Stimulated activated CD4-positive, alpha-beta T cell treated with anti-CD3 and anti-CD28 coated beads, TNF-alpha, amount 100 ng/mL, for 48 hours (primary cell): ENCODE measurements at regions not wholly inside any gene's neighbourhood (a gene's known extent, or its start where the extent isn't known, plus 50 kb on each side); places are given as distances from the start of the nearest gene placed in this dataset.
"Not testable (repeated sequence)": the region's sequence is repeated elsewhere in the genome, so short reads cannot be mapped to it uniquely, and the experiment has no call there.

ENCODE experiments used
- DNase-seq, 3 donors: peaks; one replicate each; pipeline ENCODE4 v3.0.0-alpha.2; 2020; ENCODE audit warnings: low read depth in 3 of 3

DNA sequence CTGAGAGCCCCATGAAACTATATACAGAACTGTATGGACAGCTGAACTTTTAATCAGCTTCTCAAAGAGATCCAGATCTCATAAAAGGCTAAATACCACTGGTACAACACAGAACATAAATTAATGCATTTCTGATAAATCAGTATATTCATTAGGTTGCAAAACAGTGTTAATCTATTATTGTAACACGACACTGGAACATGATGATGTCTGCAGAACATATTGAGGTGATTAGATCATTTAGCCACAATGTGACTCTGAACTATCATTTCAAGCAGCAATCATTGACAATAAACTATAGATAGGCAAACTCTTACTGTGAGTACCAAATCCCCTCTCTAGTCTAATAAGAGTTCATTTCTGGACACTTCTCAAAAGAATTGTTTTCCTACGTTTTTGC lies 50.3 kb downstream of the GASK1B start:
- no peak for DNase-seq

DNA sequence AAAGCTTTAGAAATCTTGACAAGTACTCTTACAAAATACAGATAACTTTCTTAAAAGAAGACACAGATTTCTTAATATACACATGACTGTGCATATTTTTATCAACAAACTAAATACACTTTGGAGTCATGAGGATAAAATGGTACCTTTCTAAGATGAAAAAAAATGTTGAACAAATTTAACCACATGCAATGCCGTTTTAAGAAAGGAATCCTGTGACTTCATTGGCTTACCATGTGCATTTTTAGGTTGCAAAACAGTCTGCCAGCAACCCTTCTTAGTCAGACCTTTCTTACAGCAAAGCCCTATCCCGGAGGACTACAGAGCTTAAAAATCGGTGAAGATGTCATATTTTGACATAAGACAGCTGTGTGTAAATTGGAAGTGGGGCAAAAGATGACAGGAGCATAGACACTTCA lies 51.7 kb downstream of the GASK1B start:
- no peak for DNase-seq

DNA sequence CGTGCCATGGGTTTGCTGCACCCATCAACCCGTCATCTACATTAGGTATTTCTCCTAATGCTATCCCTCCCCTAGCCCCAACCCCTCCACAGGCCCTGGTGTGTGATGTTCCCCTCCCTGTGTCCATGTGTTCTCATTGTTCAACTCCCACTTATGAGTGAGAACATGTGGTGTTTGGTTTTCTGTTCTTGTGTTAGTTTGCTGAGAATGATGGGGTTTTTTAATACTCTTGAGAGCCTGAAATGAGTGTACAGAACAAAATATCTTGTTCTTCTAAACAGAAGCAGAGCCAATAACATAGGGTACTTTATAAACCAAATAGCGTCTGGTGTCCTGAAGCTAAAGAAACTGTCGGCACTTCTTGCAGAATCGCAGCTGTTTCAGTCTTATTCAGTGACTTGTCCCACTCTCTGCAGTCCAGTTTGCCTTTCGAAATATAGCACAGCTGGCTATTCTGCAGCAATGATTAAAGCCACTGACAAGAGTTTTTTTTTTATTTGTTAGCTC lies 52.1 kb downstream of the GASK1B start:
- DNase-seq: not testable (repeated sequence)

DNA sequence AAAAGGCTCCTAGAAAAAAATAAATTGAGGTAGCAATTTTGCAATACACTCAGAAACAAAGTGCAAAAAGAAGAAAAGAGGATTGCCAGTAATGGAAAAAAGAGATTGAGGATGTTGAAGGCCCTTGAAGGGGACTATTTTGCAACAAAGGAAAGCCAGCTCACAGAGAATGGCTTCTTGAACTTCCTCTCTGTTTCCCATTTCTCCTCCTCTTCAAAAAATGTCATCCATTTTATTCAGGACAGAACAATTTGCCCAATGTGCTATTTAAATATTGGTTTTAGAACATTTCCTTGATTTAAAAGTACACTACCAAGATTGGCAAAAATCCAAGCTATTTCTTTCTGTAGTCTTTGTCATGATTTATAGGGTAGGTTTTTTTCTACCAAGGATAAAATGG lies 60.2 kb downstream of the GASK1B start:
- DNase-seq: no peak

DNA sequence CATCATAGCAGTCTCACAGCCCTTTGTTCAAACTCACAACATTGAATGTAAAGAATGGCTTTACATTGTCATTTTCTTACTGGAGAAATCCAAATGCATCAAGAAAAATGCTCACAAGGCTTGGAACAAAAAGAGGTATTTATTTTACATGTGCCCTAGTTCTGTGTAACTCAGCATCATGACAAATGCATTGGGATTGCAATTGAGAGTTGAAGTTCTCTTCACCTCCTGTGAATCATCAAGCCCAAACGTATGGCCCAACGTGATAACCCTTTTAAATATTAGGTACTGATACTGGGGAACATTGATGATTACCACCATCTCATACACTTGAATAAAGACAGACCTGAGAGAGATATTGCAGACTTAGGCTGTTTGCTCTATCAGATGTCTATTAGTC lies 61.6 kb downstream of the GASK1B start:
- no peak for DNase-seq

DNA sequence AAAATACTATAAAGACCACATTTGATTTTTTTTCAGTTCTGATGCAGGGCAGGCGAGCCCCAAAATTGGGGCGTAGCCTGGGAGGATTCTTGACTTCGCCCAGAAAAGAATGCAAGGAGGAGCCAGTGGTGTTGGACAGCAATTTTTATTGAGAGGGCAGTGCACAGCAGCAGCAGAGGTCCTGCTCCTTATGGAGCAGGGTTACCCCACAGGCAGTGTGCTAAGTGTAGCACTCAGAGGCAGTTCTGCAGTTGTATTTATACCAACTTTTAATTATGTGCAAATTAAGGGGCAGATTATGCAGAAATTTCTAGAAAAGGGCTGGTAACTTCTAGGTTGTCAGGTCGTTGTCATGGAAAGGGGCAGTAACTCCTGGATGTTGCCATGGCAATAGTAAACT lies 69.9 kb downstream of the GASK1B start:
- no peak for DNase-seq

DNA sequence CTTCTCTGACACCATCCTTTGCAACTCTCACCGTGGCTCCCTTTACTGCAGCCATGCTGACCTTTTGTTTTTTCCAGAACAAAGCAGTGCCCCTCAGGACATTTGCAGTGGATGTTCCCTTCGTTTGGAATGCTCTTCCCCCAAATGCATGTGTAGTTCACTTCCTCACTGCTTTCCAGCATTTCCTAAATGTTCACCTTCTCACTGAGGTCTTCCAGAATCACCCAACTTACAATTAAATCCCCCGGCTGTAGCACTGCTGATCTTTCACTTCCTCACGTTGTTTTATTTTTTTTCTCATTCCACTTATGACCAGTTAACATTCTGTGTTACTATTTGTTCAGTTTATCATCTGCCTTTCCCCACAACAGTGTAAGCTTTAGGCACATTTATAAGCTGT lies 73.1 kb downstream of the GASK1B start:
- DNase-seq: no peak

DNA sequence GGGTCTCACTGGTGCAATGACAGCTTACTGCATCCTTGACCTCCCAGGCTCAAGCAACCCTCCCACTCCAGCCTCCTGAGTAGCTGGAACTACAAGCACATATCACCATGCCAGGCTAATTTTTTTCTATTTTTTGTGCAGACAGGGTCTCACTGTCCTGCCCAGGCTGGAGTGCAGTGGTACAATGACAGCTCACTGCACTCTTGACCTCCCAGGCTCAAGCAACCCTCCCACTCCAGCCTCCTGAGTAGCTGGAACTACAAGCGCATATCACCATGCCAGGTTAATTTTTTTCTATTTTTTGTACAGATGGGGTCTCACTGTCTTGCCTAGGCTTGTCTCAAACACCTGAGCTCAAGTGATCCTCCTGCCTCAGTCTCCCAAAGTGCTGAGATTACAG lies 74.0 kb downstream of the GASK1B start:
- DNase-seq: no peak

DNA sequence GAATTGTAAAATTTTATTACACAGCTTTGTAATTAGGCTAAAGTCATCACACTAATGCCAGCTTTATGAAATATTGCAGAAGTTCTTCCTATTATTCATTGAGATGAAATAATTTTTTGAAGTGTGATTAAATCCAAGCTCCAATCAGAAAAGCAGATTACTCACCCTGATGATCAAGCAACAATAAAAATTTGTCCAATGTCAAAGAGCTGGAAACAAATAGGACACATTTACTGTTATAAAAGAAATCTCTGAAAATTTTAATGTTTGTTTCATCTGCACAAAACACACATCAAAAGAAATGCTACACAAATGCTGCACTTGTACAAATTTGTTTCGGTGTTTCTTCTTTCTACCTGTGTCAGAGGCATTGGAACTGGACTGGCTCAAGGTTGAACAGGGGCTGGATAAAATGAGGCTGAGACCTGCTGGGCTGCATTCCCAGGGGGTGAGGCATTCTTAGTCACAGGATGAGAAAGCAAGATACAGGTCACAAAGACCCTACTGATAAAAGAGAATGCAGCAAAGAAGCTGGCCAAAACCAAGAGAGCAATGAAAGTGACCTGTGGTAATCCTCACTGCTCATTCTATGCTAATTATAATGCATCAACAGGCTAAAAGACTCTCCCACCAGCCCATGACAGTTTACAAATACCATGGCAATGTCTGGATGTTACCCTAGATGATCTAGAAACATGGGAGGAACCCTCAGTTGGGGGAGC lies 78.3 kb downstream of the GASK1B start:
- no peak for DNase-seq

DNA sequence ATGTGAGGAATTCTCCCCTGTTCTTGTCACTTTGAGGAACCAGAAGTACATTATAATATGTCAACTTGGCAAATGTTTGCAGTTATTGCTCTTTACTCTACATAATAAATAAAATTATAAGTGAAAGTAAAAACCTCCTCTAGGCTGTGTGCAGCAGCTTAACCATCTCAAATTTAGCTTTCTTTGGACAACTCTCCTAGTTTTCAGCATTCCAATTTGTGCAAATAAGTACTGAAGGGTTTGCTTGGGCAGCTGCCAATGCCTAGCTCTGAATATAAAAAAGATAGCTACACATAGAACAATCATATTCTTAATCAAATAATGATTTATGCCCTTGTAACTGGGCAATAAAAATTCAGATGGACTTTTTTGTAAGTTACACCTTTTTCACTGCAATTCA lies 82.5 kb downstream of the GASK1B start:
- no peak for DNase-seq

DNA sequence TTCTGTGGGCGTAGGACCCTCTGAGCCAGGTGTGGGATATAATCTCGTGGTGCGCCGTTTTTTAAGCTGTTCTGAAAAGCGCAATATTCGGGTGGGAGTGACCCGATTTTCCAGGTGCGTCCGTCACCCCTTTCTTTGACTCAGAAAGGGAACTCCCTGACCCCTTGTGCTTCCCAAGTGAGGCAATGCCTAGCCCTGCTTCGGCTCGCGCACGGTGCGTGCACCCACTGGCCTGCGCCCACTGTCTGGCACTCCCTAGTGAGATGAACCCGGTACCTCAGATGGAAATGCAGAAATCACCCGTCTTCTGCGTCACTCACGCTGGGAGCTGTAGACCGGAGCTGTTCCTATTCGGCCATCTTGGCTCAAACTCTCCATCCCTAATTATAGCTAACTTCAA lies 82.9 kb downstream of the GASK1B start:
- not testable (repeated sequence) for DNase-seq

DNA sequence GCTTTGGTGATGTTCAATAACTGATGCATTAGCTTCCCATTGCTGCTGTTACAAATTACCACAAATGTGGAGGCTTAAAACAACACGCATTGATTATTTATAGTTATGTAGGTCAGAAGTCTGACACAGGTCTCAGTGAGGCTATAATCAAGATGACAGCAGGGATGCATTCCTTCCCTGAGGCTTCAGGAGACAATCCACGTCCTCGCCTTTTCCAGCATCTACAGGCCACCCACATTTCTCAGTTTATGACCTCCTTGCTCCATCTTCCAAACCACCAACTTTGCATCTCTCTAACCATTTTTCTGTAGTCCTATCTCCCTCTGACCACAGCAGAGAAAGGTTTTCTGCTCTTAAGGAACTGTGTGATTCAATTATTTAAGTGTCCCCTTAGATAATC lies 92.5 kb downstream of the GASK1B start:
- no peak for DNase-seq

DNA sequence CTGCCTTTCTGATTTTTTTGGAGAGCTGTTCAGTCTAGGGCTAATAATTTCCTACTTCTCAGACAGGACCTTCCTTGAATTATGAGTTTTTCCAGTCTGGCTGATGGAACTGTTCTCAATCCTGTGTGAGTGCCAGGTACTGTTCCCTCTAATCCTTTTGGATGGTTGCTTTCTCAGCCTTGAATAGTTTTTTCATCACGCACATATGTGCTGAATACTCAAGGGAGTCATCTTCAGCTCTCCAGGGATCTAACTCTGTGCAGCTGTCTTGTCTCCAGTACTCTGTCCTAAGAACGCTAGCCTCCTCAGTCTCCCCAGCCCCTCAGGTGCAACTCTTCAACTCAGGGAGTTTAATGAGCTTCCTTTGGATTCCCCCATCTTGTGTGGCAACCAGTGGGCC lies 93.2 kb downstream of the GASK1B start:
- DNase-seq: no peak

DNA sequence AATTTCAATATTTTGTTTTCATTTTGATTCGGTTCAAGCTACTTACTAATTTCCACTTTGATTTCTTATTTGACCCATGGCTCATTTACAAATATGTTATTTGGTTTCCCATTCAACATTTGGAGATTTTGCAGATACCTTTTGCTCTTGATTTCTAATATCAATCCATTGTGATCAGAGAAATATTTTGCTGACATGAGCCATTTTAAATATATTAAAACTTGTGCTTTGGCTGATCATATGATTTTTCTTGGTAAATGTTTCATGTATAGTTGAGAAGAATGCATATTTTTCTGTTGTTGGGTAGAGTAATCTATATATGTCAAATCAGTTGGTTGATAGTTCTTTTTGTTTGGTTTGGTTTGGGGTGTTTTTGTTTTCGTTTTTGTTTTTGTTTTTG lies 95.0 kb downstream of the GASK1B start:
- DNase-seq: no peak

DNA sequence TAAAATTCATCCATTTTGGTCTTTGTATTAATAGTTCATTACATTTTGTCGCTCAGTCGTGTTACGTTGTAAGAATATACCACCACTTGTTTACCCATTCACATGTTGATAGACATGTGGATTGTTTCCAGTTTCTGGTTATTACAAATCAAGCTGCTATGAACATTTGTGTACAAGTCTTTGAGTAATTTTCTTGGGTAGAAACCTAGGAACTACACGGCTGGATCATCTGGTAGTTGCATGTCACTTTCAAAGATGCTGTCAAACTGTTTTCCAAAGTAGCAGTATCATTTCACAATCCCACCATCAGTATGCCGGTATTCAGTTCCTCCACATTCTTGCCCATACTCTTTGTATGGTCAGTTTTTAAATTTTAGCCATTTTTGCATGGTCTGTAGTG lies 98.0 kb downstream of the GASK1B start:
- no peak for DNase-seq

DNA sequence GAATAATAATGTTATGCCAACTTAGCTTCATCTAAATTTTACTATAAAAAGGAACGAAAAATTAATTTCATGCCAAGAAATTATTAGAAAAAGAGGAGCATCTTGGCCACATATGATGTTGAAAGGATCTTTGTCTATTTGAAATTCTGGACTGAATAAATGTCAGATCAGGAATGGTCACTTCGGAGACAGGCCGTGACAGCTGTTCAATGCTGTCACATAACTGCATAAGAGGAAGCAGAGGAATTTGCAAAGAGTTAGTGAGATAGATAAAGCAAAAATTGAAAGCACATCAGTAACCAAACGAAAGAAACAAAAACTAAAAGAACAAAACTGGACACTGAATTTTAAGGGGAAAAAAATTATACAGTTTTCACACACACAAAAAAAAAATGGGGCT lies 100.9 kb downstream of the GASK1B start:
- DNase-seq: no peak

DNA sequence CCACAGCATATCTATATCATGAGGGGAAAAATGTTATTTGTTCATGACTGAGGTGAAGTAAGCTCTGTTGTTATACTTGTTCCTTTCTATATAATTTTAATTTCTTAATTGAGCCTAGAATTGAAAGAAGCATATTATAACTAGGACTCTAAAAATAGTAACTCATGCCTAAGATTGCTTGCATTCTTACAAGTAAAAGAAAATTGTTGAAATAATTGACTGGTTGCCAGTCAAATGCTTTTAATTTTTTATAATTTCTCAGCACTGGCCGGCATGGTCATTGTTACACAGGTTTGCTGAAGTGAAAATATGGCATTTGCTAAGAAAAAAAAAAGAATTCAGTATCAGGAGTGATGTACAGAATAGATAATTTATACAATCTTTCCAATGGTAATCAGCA lies 104.8 kb downstream of the GASK1B start:
- no peak for DNase-seq

DNA sequence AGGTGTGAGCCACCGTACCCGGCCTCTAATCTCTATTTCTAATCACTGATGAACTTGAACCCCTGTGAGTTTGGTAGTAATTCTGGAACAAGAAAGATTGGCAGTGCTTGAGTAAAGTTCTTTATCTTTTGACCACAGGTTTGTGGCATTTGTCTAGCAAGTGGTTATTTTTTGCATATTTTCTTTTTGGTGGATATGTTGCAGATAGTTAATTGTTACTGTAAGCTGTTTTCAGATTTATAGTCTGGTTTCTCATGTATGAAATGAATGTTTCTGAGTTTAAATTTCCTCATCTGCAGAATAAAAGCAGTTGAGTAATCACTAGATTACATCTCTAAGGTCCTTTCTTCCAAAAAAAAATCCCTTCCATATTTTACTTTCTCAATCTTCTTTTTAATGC lies 105.2 kb downstream of the GASK1B start:
- DNase-seq: no peak

DNA sequence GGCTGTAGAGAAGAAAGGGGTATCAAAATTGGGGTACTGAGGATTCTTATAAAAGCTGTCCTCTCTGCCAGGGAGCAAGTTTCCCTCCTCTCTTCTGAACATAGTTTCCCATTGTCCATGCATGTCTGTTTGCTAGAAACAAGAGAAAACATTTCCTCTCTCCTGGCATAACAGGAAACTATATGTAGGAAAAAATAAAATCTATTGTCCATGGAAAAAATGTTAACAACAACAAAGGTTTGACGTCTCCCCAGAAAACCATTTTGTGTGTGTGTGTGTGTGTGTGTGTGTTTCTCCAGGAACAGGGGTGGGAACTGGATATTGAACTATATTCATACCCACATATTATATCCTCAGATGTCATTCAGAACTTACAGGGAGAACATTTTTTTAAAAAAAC lies 107.2 kb downstream of the GASK1B start:
- DNase-seq: no peak

DNA sequence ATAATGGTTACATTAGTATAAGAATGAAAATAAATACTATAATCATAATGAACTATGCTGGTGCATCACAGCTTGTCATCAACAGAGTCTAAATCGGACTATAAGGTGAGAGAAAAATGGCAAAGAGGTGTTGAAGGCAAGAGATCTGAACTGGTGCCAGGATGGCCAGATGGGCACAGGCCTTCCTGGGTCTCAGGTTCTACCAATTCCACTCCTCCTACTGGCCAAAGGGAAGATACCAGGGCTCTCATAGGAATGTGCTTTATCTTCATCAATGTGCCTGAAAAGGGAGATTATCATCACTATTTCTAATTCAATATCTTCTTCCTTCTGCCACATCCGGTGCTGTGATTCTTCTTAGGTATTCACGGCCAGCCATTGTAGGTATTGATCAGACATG lies 107.6 kb downstream of the GASK1B start:
- DNase-seq: no peak

DNA sequence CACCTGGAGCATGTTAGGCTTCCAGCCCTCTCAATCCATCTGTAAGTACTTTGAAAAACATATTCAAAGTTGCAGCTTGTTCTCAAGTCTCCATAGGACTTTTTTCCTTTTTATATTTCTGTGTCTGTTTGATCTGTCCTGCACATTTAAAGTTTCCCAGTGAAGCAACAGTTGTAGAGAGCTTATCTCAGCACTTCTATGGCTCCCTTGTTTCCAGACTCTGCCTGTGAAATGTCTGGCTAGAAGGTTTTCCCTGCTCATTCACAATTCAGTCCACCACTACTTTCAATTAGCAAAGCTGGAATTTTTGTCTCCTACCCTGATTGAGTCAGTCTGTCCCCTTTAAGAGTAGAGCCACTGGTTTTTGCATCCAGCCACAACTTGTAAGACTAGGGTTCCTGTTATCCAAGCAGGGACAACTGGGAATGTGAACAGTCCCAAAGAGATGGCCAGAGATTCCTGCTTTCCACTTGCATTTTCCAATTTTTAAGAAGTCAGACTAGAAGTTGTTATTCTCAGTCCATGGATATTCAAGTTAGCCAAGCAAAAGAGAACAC lies 116.1 kb downstream of the GASK1B start:
- DNase-seq: no peak

DNA sequence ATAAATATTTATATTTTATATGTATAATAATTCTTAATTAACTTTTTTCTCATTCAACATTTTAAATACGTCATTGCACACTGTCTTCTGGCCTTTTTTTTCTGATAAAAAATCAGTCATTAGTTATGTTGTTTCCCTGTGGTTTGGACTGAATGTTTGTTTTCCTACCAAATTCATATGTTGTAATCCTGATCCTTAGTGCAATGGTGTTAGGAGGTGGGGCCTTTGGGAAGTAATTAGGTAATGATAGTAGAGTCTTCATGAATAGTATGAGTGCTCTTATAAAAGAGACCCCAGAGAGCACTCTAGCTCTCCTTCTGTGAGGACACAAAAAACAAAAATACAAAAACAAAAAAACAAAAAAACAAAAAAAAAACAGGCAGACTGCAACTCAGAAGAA lies 117.2 kb downstream of the GASK1B start:
- no peak for DNase-seq

DNA sequence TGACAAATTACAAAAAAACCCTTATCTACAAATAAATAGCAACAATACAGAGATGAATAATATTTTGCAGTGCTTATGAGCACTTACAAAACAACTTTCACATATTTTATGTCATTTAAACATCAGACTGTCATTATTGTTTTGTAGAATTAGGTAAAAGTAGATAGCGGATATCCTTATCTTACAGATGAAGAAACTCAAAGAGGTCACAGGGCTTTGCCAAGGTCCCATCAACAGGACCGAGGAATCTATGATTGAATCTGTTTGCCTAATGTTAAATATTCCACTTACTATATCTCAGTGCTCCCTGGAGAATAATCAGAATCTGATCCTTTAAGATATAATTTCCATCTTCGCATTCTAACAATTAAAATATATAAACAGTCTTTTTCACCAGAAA lies 119.0 kb downstream of the GASK1B start:
- DNase-seq: no peak

DNA sequence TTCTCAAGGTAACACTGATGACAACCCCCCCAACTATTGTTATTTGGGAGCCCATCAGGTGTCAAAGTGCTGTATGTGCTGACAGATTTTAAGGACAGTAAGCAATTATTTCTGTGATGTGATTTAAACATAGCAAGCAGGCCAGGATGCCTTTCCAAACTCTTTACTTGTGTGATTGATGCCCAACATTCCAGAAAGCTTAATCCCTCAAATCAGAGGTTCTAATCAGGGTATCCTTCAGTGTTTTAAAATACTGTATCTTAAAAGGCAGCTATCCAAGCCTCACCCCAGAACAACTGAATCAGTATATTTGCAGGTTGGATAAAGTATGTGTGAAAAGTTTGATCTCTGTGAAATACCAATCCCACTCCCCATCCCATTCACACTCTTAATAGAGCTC lies 119.7 kb downstream of the GASK1B start:
- DNase-seq: no peak
